ENCODE measurements at regions not wholly inside any gene's neighbourhood (a gene's known extent, or its start where the extent isn't known, plus 50 kb on each side); places are given as distances from the start of the nearest gene placed in this dataset.

GRCh38 chr3:168394439-168394838 is 298.7 kb upstream of the GOLIM4 start:
- Histone ChIP-seq H3K36me3 (no peaks in the 10 kb centered on the region), H3K4me3 (no peak overlapping the region), H3K27me3 (no peaks in the 10 kb centered on the region), H3K9ac (no peak overlapping the region), H4K20me1 (no peaks in the 10 kb centered on the region), H3K9me3 (replicated peaks in 1 of 11) (no peaks in the 10 kb centered on the region), H3K4me1 (0 out of 20 replicates have a peak, but pooled peaks cover 0 to 3% (median 0%) of the 10 kb centered on the region in 10 experiments), H3K27ac (no peak overlapping the region), H3K4me2 (no peak overlapping the region)
- TF ChIP-seq Cebpa-rat (IDR thresholded peaks at IDR 0.05), result no peak

- Histone ChIP-seq H3K4me3 (no peak overlapping the region), H3K4me1 (no peaks in the 10 kb centered on the region), H4K20me1 (no peaks in the 10 kb centered on the region), H3K9me3 (replicated peaks in 1 of 11) (peaks cover 0 to 21% (median 8%) of the 10 kb centered on the region in 11 experiments; a peak in 9 of 22 replicates), H3K4me2 (no peak overlapping the region), H3K36me3 (no peaks in the 10 kb centered on the region), H3K27ac (no peak overlapping the region), H3K27me3 (no peaks in the 10 kb centered on the region), H3K9ac (no peak overlapping the region)
- TF ChIP-seq Cebpa-rat (IDR thresholded peaks at IDR 0.05), result no peak
Observed at GRCh38 chr3:168386301-168386700, 290.6 kb upstream of the GOLIM4 start.

GRCh38 chr3:168384990-168385389 is 289.3 kb upstream of the GOLIM4 start:
- peaks cover 0 to 21% (median 8%) of the 10 kb centered on the region in 11 experiments; a peak in 9 of 22 replicates for H3K9me3 ChIP-seq (replicated peaks in 1 of 11)
- no peak overlapping the region for H3K4me2 ChIP-seq
- H3K36me3 ChIP-seq, result no peaks in the 10 kb centered on the region
- no peak for TF ChIP-seq Cebpa-rat (IDR thresholded peaks at IDR 0.05)
- H3K9ac ChIP-seq, result no peak overlapping the region
- no peak overlapping the region for H3K27ac ChIP-seq
- H3K4me1 ChIP-seq, result no peaks in the 10 kb centered on the region
- no peaks in the 10 kb centered on the region for H3K27me3 ChIP-seq
- no peak overlapping the region for H3K4me3 ChIP-seq
- H4K20me1 ChIP-seq, result no peaks in the 10 kb centered on the region

GRCh38 chr3:168383573-168383972 is 287.8 kb upstream of the GOLIM4 start:
- Histone ChIP-seq H3K4me3 (no peak overlapping the region), H3K9ac (no peak overlapping the region), H3K27me3 (no peaks in the 10 kb centered on the region), H3K4me1 (no peaks in the 10 kb centered on the region), H3K9me3 (replicated peaks in 1 of 11) (peaks cover 0 to 21% (median 8%) of the 10 kb centered on the region in 11 experiments; a peak in 9 of 22 replicates), H4K20me1 (no peaks in the 10 kb centered on the region), H3K27ac (no peak overlapping the region), H3K36me3 (no peaks in the 10 kb centered on the region), H3K4me2 (no peak overlapping the region)
- no peak for TF ChIP-seq Cebpa-rat (IDR thresholded peaks at IDR 0.05)

- Histone ChIP-seq H3K4me2 (no peak overlapping the region), H3K36me3 (no peaks in the 10 kb centered on the region), H3K27ac (no peak overlapping the region), H4K20me1 (no peaks in the 10 kb centered on the region), H3K4me3 (no peak overlapping the region), H3K27me3 (no peaks in the 10 kb centered on the region), H3K9me3 (replicated peaks in 1 of 11) (peaks cover 0 to 6% (median 0%) of the 10 kb centered on the region in 11 experiments; a peak in 1 of 22 replicates), H3K4me1 (no peaks in the 10 kb centered on the region), H3K9ac (no peak overlapping the region)
- no peak for TF ChIP-seq Cebpa-rat (IDR thresholded peaks at IDR 0.05)
Observed at GRCh38 chr3:168371846-168372245, 276.1 kb upstream of the GOLIM4 start.

GRCh38 chr3:168364967-168365366 is 269.2 kb upstream of the GOLIM4 start:
- Histone ChIP-seq H3K4me2 (no peak overlapping the region), H4K20me1 (no peaks in the 10 kb centered on the region), H3K9me3 (replicated peaks in 1 of 11) (no peaks in the 10 kb centered on the region), H3K9ac (no peak overlapping the region), H3K4me1 (no peaks in the 10 kb centered on the region), H3K27me3 (no peaks in the 10 kb centered on the region), H3K27ac (no peak overlapping the region), H3K36me3 (no peaks in the 10 kb centered on the region), H3K4me3 (no peak overlapping the region)
- TF ChIP-seq Cebpa-rat (IDR thresholded peaks at IDR 0.05), result no peak

DNA sequence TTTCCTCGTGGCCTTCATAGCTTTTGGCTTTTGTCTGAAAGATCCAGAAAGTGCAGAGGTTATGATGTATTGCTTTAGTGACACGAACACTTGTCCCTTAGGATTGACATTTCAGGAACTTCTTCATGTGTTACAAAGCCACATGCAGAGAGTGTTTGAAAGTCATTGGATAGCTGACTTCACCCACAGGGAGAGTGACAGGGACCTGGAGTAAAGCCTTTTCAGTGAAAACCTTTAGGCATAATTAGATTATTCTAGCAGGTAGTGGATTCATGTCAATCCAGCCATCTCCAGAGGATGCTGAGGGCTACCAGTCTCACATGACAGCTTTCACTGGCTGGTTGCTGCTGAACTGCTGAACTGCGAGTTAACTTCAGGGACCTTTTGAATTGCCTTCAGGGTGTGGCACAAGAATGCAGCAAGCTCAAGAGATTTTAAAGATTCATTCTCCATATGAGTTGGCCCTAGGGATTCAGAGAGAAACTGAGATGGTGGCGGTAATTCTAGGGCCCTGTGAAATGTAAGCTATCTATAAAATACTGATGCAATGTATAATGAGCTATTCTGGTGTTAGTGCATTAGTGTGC is 267.0 kb upstream of the GOLIM4 start:
- Histone ChIP-seq H3K9ac (no peak overlapping the region), H3K36me3 (no peaks in the 10 kb centered on the region), H3K27ac (no peak overlapping the region), H3K4me1 (no peaks in the 10 kb centered on the region), H3K4me2 (no peak overlapping the region), H3K27me3 (no peaks in the 10 kb centered on the region), H4K20me1 (no peaks in the 10 kb centered on the region), H3K9me3 (replicated peaks in 1 of 11) (no peaks in the 10 kb centered on the region), H3K4me3 (no peak overlapping the region)
- TF ChIP-seq Cebpa-rat (IDR thresholded peaks at IDR 0.05), result no peak

- Histone ChIP-seq H3K9ac (no peak overlapping the region), H3K27ac (no peak overlapping the region), H3K4me1 (no peaks in the 10 kb centered on the region), H3K9me3 (replicated peaks in 1 of 11) (no peaks in the 10 kb centered on the region), H4K20me1 (no peaks in the 10 kb centered on the region), H3K4me2 (no peak overlapping the region), H3K36me3 (no peaks in the 10 kb centered on the region), H3K27me3 (no peaks in the 10 kb centered on the region), H3K4me3 (no peak overlapping the region)
- no peak for TF ChIP-seq Cebpa-rat (IDR thresholded peaks at IDR 0.05)
Observed at GRCh38 chr3:168362156-168362555, 266.4 kb upstream of the GOLIM4 start.

DNA sequence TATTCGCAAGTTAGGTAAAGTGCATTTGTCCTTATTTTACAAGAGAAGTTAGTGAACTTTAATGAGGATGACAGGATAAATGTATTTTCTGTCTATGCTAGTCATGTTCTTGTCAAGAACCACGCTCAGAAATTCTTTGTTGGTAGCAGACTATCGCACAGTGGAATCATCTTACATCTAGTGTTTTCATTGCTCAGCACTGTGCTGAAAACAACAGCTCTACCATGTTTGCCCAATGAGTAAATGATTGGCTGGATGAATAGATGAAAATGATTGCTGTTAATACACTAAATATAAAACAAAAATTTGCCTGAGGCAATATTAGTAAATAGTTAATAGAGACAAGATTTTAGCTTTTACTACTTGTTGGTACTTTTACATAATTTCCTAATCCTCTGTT is 265.3 kb upstream of the GOLIM4 start:
- H3K4me1 ChIP-seq, result no peaks in the 10 kb centered on the region

More for the DNA sequence above, 265.3 kb upstream of the GOLIM4 start:
- Histone ChIP-seq H4K20me1 (no peaks in the 10 kb centered on the region), H3K4me2 (no peak overlapping the region), H3K9ac (no peak overlapping the region), H3K27ac (no peak overlapping the region), H3K4me3 (no peak overlapping the region), H3K9me3 (replicated peaks in 1 of 11) (no peaks in the 10 kb centered on the region), H3K27me3 (no peaks in the 10 kb centered on the region), H3K36me3 (no peaks in the 10 kb centered on the region)
- TF ChIP-seq Cebpa-rat (IDR thresholded peaks at IDR 0.05), result no peak
